Tibial nerve (tissue), 4 donors: ENCODE measurements at regions not wholly inside any gene's neighbourhood (a gene's known extent, or its start where the extent isn't known, plus 50 kb on each side); places are given as distances from the start of the nearest gene placed in this dataset.

ENCODE experiments used
- CTCF ChIP-seq, 5 experiments: fragments of 200-600 bp in 3 of 5; fragments of 450-650 bp in 2 of 5; sonication (generic) in 3 of 5; IDR thresholded peaks; one replicate each; pipeline ENCODE4 v1.5.1; 2016 to 2019; ENCODE audit warnings: antibody characterized with exemption in 5 of 5, mild to moderate bottlenecking in 3 of 5, moderate library complexity in 2 of 5
- EP300 ChIP-seq, 2 donors: sonication (generic); formaldehyde crosslinking; IDR thresholded peaks; one replicate each; pipeline ENCODE4 v1.6.1; 2017; ENCODE audit warnings: antibody characterized with exemption in 2 of 2, mild to moderate bottlenecking in 1 of 2
- POLR2A ChIP-seq, 2 donors: fragments of 450-650 bp; IDR thresholded peaks; one replicate each; pipeline ENCODE4 v1.6.1; 2017; ENCODE audit warnings: antibody characterized with exemption in 2 of 2, mild to moderate bottlenecking in 2 of 2, moderate library complexity in 2 of 2

GRCh38 chr12:89180496-89180895 lies 171.8 kb downstream of the DUSP6 start:
- no peak for TF ChIP-seq CTCF (IDR thresholded peaks at IDR 0.05)
- TF ChIP-seq POLR2A (IDR thresholded peaks at IDR 0.05) = no peak
- TF ChIP-seq EP300 (IDR thresholded peaks at IDR 0.05) = no peak
